HG02970 (cell line): ENCODE measurements at regions not wholly inside any gene's neighbourhood (a gene's known extent, or its start where the extent isn't known, plus 50 kb on each side); places are given as distances from the start of the nearest gene placed in this dataset.
"Not testable (repeated sequence)": the region's sequence is repeated elsewhere in the genome, so short reads cannot be mapped to it uniquely, and the experiment has no call there.

Experiments used
- ATAC-seq: cut with Tn5 transposase; IDR thresholded peaks from one replicate; pipeline ENCODE4 v1.9.1; 2021; ENCODE audit warnings: mild to moderate bottlenecking, moderate library complexity, moderate number of reproducible peaks; ENCODE audit not compliant: unreplicated experiment, low FRiP score

- no peak for ATAC-seq
Measured at GRCh38 chr17:51347851-51348584, 87.7 kb downstream of the UTP18 start.

GRCh38 chr17:51351080-51351479 lies 90.7 kb downstream of the UTP18 start:
- ATAC-seq: no peak

- no peak for ATAC-seq
Measured at GRCh38 chr17:51351890-51352289, 91.5 kb downstream of the UTP18 start.

GRCh38 chr17:51352798-51353197 lies 92.5 kb downstream of the UTP18 start:
- no peak for ATAC-seq

- ATAC-seq: no peak
Measured at GRCh38 chr17:51353296-51353695, 93.0 kb downstream of the UTP18 start.

- ATAC-seq: no peak
Measured at GRCh38 chr17:51354936-51355335, 94.6 kb downstream of the UTP18 start.

GRCh38 chr17:51355441-51356410 lies 95.4 kb downstream of the UTP18 start:
- no peak for ATAC-seq

- no peak for ATAC-seq
Measured at GRCh38 chr17:51359055-51359454, 98.7 kb downstream of the UTP18 start.

- ATAC-seq: no peak
Measured at GRCh38 chr17:51362811-51363585, 102.7 kb downstream of the UTP18 start.

- no peak for ATAC-seq
Measured at GRCh38 chr17:51365090-51365489, 104.7 kb downstream of the UTP18 start.

GRCh38 chr17:51366866-51367265 lies 106.5 kb downstream of the UTP18 start:
- ATAC-seq: no peak

GRCh38 chr17:51367836-51368235 lies 107.5 kb downstream of the UTP18 start:
- ATAC-seq: not testable (repeated sequence)

GRCh38 chr17:51371732-51372151 lies 111.4 kb downstream of the UTP18 start:
- no peak for ATAC-seq

GRCh38 chr17:51372345-51373004 lies 112.1 kb downstream of the UTP18 start:
- peak; percentile 55 for ATAC-seq

- no peak for ATAC-seq
Measured at GRCh38 chr17:51373489-51374152, 113.3 kb downstream of the UTP18 start.

GRCh38 chr17:51374209-51374608 lies 113.9 kb downstream of the UTP18 start:
- ATAC-seq: no peak

- no peak for ATAC-seq
Measured at GRCh38 chr17:51375771-51376170, 115.4 kb downstream of the UTP18 start.

GRCh38 chr17:51376739-51377138 lies 116.4 kb downstream of the UTP18 start:
- ATAC-seq: no peak

GRCh38 chr17:51381262-51381661 lies 120.9 kb downstream of the UTP18 start:
- no peak for ATAC-seq

GRCh38 chr17:51385208-51385607 lies 124.9 kb downstream of the UTP18 start:
- ATAC-seq: no peak
